T47D (cell line): ENCODE measurements at regions not wholly inside any gene's neighbourhood (a gene's known extent, or its start where the extent isn't known, plus 50 kb on each side); places are given as distances from the start of the nearest gene placed in this dataset.

Experiments
- DNase-seq, 2 experiments: peaks; one replicate each; pipeline versions ENCODE4 v3.0.0 to v3.0.0-alpha.2; 2011 to 2012; ENCODE audit warnings: low read depth in 1 of 2, low spot score in 1 of 2
- JUND ChIP-seq: IDR thresholded peaks from 2 replicates; pipeline ENCODE4 v1.6.1; 2012; ENCODE audit warnings: low read depth
- in situ Hi-C: cut with HindIII; loops from 2 replicates; pipeline ENCODE4 v1.10.0; 2016; ENCODE audit warnings: low sequenced_read_pairs, low pct_unique_long_range_greater_than_20kb

- TF ChIP-seq JUND = no peak
- no peak for DNase-seq
- in situ Hi-C loops = no loop called here
Measured at GRCh38 chr1:199101635-199102034, 462.8 kb downstream of the PTPRC start.

- in situ Hi-C loops = no loop called here
- DNase-seq = no peak
- no peak for TF ChIP-seq JUND
Measured at GRCh38 chr1:199102239-199102638, 463.4 kb downstream of the PTPRC start.

GRCh38 chr1:199109160-199109559, 470.3 kb downstream of the PTPRC start:
- DNase-seq = no peak
- TF ChIP-seq JUND = no peak
- in situ Hi-C loops = no loop called here

- in situ Hi-C loops = no loop called here
- DNase-seq = no peak
- no peak for TF ChIP-seq JUND
Measured at GRCh38 chr1:199112365-199112764, 473.5 kb downstream of the PTPRC start.

- no peak for TF ChIP-seq JUND
- DNase-seq = peak in 1 of 2 experiments; percentile 80
- in situ Hi-C loops = no loop called here
Measured at GRCh38 chr1:199113265-199113869, 474.5 kb downstream of the PTPRC start.

GRCh38 chr1:199116488-199116887, 477.6 kb downstream of the PTPRC start:
- no peak for DNase-seq
- in situ Hi-C loops = no loop called here
- TF ChIP-seq JUND = no peak

- in situ Hi-C loops = no loop called here
- TF ChIP-seq JUND = no peak
- DNase-seq = no peak
Measured at GRCh38 chr1:199121047-199121446, 482.2 kb downstream of the PTPRC start.

- in situ Hi-C loops = no loop called here
- no peak for DNase-seq
- TF ChIP-seq JUND = no peak
Measured at GRCh38 chr1:199122085-199122484, 483.2 kb downstream of the PTPRC start.

- no peak for DNase-seq
- in situ Hi-C loops = no loop called here
- TF ChIP-seq JUND = no peak
Measured at GRCh38 chr1:199122532-199123311, 483.9 kb downstream of the PTPRC start.

GRCh38 chr1:199123615-199124014, 484.8 kb downstream of the PTPRC start:
- no peak for TF ChIP-seq JUND
- DNase-seq = no peak
- in situ Hi-C loops = no loop called here

- no peak for TF ChIP-seq JUND
- in situ Hi-C loops = no loop called here
- no peak for DNase-seq
Measured at GRCh38 chr1:199124351-199124750, 485.5 kb downstream of the PTPRC start.

GRCh38 chr1:199129247-199129646, 490.4 kb downstream of the PTPRC start:
- no peak for DNase-seq
- in situ Hi-C loops = no loop called here
- TF ChIP-seq JUND = no peak

GRCh38 chr1:199132006-199132405, 493.2 kb downstream of the PTPRC start:
- DNase-seq = no peak
- TF ChIP-seq JUND = no peak
- in situ Hi-C loops = no loop called here
